Activated naive CD8-positive, alpha-beta T cell treated with anti-CD3 and anti-CD28 coated beads, Interleukin-2, amount 10 ng/mL, durations not matched to agents 7 days and 5 days (primary cell): ENCODE measurements at regions not wholly inside any gene's neighbourhood (a gene's known extent, or its start where the extent isn't known, plus 50 kb on each side); places are given as distances from the start of the nearest gene placed in this dataset.
A peak's percentile ranks its signal among the peaks of the same experiment; 100 is the strongest.

Source experiments
- ATAC-seq: fragments of 150-1000 bp; cut with Tn5 transposase; one replicate; pipeline ENCODE4 v1.10.0; 2021; ENCODE audit warnings: low read depth, moderate library complexity
- POLR2A ChIA-PET: fragments of 350-600 bp; sonication (Branson Sonifier 250); formaldehyde crosslinking; loops from one replicate; lab custom pipeline; 2021; ENCODE audit warnings: antibody characterized with exemption; lab: Charles Lee
- DNase-seq: peaks from one replicate; pipeline ENCODE4 v3.0.0; 2021
- H3K27ac Mint-ChIP-seq: one replicate; pipeline ENCODE4 v1.8.0; 2022; ENCODE audit warnings: mild to moderate bottlenecking, mixed read lengths
- H3K27me3 Mint-ChIP-seq: one replicate; pipeline ENCODE4 v1.8.0; 2022; ENCODE audit warnings: mild to moderate bottlenecking, moderate library complexity, mixed read lengths
- H3K36me3 Mint-ChIP-seq: one replicate; pipeline ENCODE4 v1.8.0; 2021; ENCODE audit warnings: mild to moderate bottlenecking, mixed read lengths
- H3K4me1 Mint-ChIP-seq: one replicate; pipeline ENCODE4 v1.8.0; 2021; ENCODE audit warnings: mixed read lengths
- H3K4me3 Mint-ChIP-seq: one replicate; pipeline ENCODE4 v1.8.0; 2022; ENCODE audit warnings: mild to moderate bottlenecking, moderate library complexity, mixed read lengths
- H3K9me3 Mint-ChIP-seq: one replicate; pipeline ENCODE4 v1.8.0; 2021; ENCODE audit warnings: mixed read lengths

DNA sequence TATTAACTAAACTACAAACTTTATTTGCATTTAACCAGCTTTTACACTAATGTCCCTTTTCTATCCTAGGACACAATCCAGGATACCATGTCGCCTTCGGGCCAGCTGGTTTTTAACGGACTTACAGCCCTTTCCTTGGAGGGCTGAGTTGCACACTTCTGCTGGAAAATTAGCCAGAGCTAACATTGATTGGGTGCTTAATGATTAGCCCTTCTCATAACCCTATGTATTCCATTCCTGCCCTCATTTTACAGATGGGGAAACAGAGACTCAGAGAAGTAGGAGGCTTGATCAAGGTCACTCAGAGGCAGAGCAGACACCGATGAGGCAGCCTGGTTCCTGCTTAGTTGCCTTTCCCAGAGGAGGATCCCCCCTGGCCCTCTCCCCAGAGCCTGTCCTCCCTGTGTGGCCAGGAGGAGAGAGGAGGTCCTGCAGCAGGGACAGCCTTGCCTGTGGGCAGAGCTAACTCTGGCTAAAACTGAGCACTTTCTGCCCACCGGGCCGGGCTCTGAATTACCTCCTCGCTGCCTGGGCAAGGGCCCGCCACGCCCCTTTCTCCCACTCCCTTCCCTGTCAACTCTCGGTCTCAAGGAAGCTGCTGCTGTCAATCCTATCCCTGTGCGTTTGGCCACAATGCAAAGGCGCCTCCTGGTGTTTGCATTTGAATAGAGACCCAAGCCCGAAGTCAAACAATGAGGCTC lies 59.6 kb upstream of the PAX6 start:
- H3K9me3 Mint-ChIP-seq: no peaks in the 10 kb centered on the region
- DNase-seq (peak; percentile 31), ATAC-seq (no peak)
- POLR2A ChIA-PET: no interaction called here
- H3K27ac Mint-ChIP-seq: no peak overlapping the region
- no peak overlapping the region for H3K4me3 Mint-ChIP-seq
- H3K4me1 Mint-ChIP-seq: no peaks in the 10 kb centered on the region
- peaks cover 21% of the 10 kb centered on the region for H3K27me3 Mint-ChIP-seq
- no peaks in the 10 kb centered on the region for H3K36me3 Mint-ChIP-seq

DNA sequence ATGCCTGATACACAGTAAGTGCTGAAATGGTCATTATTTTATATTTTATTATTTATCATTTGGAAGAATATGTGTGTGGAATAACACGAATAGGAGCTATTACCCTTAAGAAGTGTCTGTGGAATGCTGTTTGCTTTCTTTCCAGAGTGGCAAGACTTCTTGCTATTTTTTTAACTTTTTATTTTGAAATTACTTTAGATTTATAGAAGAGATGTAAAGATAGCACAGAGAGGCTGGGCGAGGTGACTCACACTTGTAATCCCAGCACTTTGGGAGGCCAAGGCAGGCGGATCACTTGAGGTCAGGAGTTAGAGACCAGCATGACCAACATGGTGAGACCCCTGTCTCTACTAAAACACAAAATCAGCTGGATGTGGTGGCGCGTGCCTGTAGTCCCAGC lies 58.9 kb upstream of the PAX6 start:
- DNase-seq (no peak), ATAC-seq (no peak)
- Mint-ChIP-seq H3K27me3 (peaks cover 23% of the 10 kb centered on the region), H3K4me1 (no peaks in the 10 kb centered on the region), H3K9me3 (no peaks in the 10 kb centered on the region), H3K27ac (no peak overlapping the region), H3K36me3 (no peaks in the 10 kb centered on the region), H3K4me3 (no peak overlapping the region)
- POLR2A ChIA-PET: no interaction called here

DNA sequence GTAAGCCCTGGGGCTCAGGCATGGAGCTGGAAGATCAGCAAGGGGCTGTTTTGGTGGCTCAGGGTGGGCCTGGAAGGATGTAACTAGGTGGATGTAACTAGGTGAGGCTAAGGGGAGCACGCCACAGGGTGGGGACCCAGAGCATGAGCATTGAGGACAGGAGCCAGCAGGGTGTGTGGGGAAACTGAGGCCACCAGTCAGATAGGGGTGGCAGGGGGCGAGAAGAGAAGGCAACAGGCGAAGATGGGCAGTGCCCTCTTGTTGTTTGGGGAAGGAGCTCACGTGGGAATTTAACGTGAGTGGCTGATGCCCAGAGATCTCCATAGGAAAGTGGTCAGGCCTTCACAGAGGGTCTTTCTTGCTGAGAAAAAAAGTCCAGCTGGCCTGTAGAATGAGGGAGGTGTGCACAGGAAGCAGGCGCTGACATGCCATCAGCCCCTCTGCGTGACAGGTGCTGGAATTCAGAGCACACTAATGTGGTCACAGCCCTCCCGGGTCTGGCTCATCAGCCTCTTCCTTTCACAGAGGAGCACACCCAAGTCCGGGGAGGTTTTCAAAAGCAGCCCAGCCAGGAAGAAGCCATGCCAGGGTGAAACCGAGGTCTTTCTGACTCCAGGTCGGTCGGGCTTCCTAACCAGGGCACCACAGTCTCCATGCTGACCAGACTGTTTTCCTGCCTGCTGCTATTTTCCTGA lies 54.6 kb upstream of the PAX6 start:
- Mint-ChIP-seq H3K9me3 (no peaks in the 10 kb centered on the region), H3K4me1 (no peaks in the 10 kb centered on the region), H3K4me3 (no peak overlapping the region), H3K36me3 (no peaks in the 10 kb centered on the region), H3K27me3 (peaks cover 5% of the 10 kb centered on the region), H3K27ac (no peak overlapping the region)
- DNase-seq (no peak), ATAC-seq (no peak)
- POLR2A ChIA-PET: no interaction called here

GRCh38 chr11:31863170-31863832 lies 52.2 kb upstream of the PAX6 start:
- Mint-ChIP-seq H3K36me3 (no peaks in the 10 kb centered on the region), H3K4me3 (no peak overlapping the region), H3K4me1 (no peaks in the 10 kb centered on the region), H3K27me3 (peaks cover 5% of the 10 kb centered on the region), H3K9me3 (no peaks in the 10 kb centered on the region), H3K27ac (no peak overlapping the region)
- DNase-seq (no peak), ATAC-seq (no peak)
- POLR2A ChIA-PET: no interaction called here

DNA sequence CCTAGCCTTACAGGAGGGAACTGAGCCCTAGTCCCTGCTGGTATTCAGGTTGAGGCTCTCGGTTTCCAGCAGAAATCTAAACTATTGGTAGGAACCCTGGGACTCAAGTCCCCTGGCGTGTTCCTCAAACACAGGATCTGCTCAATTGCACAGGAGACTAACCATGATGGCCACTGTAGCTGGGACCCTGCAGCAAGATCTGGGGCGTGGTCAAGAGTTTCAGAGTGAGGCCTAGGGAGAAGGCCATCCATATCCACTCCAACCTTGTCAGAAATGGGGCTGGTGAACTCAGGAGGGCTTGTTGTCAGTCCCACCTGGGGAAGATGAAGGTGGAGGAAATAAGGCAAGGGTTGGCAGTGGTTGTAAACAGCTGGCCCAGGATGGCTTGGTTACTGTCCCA lies 49.9 kb upstream of the PAX6 start:
- Mint-ChIP-seq H3K27ac (no peak overlapping the region), H3K4me1 (no peaks in the 10 kb centered on the region), H3K4me3 (no peak overlapping the region), H3K9me3 (no peaks in the 10 kb centered on the region), H3K36me3 (no peaks in the 10 kb centered on the region), H3K27me3 (peaks cover 8% of the 10 kb centered on the region)
- ATAC-seq: no peak
- POLR2A ChIA-PET: interaction anchor here (0.6 kb wide), 1 partner anchor 1125 kb away, joined by 4 read pairs; no protein-coding TSS in a partner anchor
- no peak for DNase-seq
